Ectodermal cell (in vitro differentiated cells): ENCODE measurements at regions not wholly inside any gene's neighbourhood (a gene's known extent, or its start where the extent isn't known, plus 50 kb on each side); places are given as distances from the start of the nearest gene placed in this dataset.

ENCODE experiments used
- H3K27ac ChIP-seq: 2 replicates; pipeline ENCODE4 v1.7.0; 2013; ENCODE audit warnings: mild to moderate bottlenecking, low read depth, low read length; ENCODE audit not compliant: insufficient read depth, poor library complexity, severe bottlenecking
- H3K27me3 ChIP-seq: 2 replicates; pipeline ENCODE4 v1.7.0; 2013; ENCODE audit warnings: mild to moderate bottlenecking, low read length; ENCODE audit not compliant: insufficient read depth, control insufficient read depth, poor library complexity, severe bottlenecking
- H3K36me3 ChIP-seq: one replicate; pipeline ENCODE4 v1.7.0; 2013; ENCODE audit warnings: low read length; ENCODE audit not compliant: control insufficient read depth, insufficient read depth
- H3K4me1 ChIP-seq: one replicate; pipeline ENCODE4 v1.7.0; 2013; ENCODE audit warnings: low read length; ENCODE audit not compliant: control insufficient read depth, insufficient read depth
- H3K4me3 ChIP-seq: 2 replicates; pipeline ENCODE4 v1.7.0; 2013; ENCODE audit warnings: low read depth, low read length, control low read depth; ENCODE audit not compliant: insufficient read depth
- H3K9me3 ChIP-seq: 2 replicates; pipeline ENCODE4 v1.7.0; 2013; ENCODE audit warnings: mild to moderate bottlenecking, low read length, moderate library complexity; ENCODE audit not compliant: control insufficient read depth
- WGBS, 2 experiments: methylation state at CpG; one replicate each; pipeline ENCODE4 v1.1.7; 2013; ENCODE audit warnings: missing lambda C conversion rate in 2 of 2; 5-methylcytosine and 5-hydroxymethylcytosine counted together

DNA sequence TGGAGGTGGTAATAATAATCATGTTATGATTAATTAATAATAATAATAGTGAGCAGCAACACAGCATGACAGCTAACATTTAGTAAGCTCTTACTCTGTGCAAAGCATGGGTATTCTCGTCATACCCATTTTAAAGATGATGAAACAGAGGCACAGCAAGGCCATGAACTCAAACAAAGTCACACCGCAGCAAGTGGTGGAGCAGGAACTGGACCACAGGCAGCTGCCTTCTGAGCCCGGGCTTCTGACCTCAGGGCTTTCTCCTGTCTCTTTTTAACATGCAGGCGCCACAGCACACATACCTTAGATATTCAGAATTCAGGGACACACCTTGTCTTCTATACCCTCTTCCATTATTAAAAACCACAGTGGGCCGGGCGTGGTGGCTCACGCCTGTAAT, 50.7 kb upstream of the SPATA12 start:
- H3K36me3 ChIP-seq = no peaks in the 10 kb centered on the region
- H3K9me3 ChIP-seq = no peaks in the 10 kb centered on the region
- H3K4me1 ChIP-seq = peaks cover 6% of the 10 kb centered on the region
- no peak overlapping the region for H3K4me3 ChIP-seq
- 89 to 91% methylated on average over 7 of the region's 7 CpGs for WGBS, 2 experiments
- no peaks in the 10 kb centered on the region for H3K27me3 ChIP-seq
- no peak overlapping the region for H3K27ac ChIP-seq

DNA sequence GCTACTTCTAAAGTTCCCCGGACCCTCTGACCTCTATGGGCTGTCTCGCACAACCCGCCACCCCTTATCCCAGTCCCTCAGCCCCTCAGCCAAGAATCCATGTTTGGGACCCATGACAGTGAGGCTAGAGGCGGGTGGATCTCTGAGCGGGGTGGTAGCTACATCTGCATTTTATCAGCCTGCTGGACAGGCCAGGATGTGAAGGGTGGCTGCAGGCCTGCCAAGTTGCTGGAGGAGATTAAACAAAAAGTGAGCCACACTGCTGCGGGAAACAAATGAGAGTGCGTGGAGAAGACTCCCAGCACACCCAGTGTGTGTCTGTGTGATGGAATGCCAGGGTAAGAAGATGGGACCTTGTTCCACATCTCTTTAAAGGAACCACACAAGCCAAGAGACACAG, 51.1 kb upstream of the SPATA12 start:
- Histone ChIP-seq H3K36me3 (no peaks in the 10 kb centered on the region), H3K4me1 (peaks cover 6% of the 10 kb centered on the region), H3K27ac (no peak overlapping the region), H3K4me3 (no peak overlapping the region), H3K9me3 (no peaks in the 10 kb centered on the region), H3K27me3 (no peaks in the 10 kb centered on the region)
- 83 to 89% methylated on average over 7 of the region's 7 CpGs for WGBS, 2 experiments

DNA sequence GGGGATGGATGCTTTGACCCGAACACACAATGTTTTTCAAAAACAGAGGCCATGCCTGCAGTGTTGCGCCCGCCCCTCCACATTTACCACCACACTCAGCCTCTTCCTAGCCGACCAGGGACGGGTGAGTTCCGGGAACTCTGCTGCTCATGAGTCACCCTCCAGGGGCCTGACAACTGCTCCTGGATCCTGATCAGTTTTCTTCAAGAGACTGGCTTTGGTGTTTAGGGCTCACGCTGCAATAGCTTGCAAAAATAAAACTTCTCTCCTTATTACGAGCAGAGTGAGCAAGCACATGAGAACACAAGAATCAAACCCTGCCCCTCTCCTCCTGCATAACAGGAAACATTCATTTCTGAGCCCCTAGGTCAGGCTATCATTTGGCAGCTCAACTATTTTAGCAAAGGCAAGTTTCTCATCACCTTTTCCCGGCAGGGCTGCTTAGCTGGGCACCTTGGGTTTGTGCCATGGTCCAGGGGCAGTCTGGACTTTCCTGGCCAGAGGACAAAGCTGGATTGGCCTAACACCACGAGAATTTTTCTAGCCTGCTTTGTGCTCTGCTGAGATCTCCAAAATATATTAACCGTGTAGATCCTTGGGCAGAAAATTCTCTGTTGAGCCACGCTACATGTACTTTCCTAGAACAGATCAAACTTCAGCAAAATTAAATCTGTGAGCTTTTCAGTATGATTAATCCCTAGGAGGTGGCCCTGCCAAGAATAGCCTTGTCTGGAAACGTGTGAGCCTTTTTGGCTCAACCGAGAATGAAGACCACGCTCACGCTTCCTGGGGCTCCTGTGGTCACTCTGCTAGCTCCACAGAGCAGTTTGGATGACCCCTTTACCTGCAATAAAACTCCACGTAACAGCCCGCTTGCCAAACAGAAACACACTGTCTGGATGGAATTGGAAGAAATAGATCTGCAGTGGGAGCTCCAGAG, 52.7 kb upstream of the SPATA12 start:
- 81 to 87% methylated on average over 18 of the region's 18 CpGs for WGBS, 2 experiments
- Histone ChIP-seq H3K27me3 (no peaks in the 10 kb centered on the region), H3K27ac (no peak overlapping the region), H3K9me3 (no peaks in the 10 kb centered on the region), H3K4me3 (no peak overlapping the region), H3K36me3 (no peaks in the 10 kb centered on the region), H3K4me1 (peaks cover 6% of the 10 kb centered on the region)

DNA sequence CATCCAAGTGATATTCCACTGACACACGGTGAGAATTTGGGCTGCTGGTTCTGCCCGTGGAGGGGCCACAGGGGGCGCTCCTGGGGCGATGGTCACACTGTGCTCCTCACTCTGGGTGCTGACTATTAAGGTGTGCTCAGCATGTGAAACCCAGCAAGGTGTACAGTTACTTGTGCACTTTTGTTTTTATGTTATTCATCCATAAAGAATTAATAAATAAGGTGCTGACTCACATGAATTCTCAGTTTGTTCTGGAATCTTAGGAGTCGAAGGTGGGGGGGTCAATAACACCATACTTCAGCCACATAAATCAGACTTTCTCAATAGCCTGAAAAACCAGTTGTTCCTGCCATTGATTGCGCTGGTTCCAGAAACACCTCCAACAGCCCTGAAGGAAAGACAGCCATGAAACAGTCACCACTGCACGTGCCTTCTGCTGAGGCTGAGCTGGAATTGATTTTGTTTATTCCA, 53.5 kb upstream of the SPATA12 start:
- Histone ChIP-seq H3K4me3 (no peak overlapping the region), H3K27me3 (no peaks in the 10 kb centered on the region), H3K4me1 (peaks cover 6% of the 10 kb centered on the region), H3K9me3 (no peaks in the 10 kb centered on the region), H3K27ac (no peak overlapping the region), H3K36me3 (no peaks in the 10 kb centered on the region)
- 69 to 74% methylated on average over 7 of the region's 7 CpGs for WGBS, 2 experiments

DNA sequence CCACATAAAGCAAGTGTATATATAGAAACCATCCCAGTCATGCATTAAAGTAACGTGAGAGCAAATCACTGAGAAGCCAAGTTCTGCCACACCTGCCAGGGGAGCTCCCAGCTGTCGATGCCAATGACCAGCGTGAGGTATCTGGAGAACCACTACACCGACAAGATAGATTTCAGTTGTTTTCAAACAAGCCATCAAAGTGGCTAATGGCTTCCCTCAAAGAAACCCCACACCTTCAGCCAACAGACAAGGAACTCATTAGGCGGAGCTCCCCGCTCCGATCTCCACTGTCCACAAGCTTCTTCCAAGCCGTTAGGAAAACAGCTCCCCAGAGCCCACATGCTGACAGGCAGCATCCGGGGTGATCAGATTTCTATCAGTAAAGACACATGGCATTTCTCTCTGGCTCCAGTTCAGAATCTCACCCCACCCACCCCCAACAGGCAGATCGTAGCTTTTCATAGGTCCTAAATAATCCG, 54.2 kb upstream of the SPATA12 start:
- H3K27me3 ChIP-seq = no peaks in the 10 kb centered on the region
- no peaks in the 10 kb centered on the region for H3K9me3 ChIP-seq
- no peaks in the 10 kb centered on the region for H3K36me3 ChIP-seq
- H3K27ac ChIP-seq = no peak overlapping the region
- WGBS, 2 experiments = 77 to 84% methylated on average over 11 of the region's 11 CpGs
- peaks cover 6% of the 10 kb centered on the region for H3K4me1 ChIP-seq
- no peak overlapping the region for H3K4me3 ChIP-seq

DNA sequence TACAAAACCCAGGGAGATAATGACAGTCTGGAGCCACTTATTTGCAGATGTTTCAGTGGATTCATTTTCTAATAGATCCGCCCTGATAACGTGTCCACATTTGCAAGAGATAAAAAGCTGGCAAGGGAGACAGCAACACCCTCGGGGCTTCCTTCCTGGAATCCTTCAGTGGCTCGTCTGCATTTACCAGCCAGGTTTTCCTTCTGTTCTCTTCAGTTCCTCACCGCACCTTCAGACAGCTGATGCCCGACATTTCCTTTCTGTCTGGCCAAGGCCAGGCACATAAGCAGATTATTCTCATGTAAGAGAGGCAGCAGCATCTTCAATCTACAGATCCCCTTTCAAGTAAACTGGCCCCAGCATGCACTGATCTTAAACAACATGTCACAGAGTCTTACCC, 56.2 kb upstream of the SPATA12 start:
- no peaks in the 10 kb centered on the region for H3K36me3 ChIP-seq
- peaks cover 6% of the 10 kb centered on the region for H3K4me1 ChIP-seq
- H3K27me3 ChIP-seq = no peaks in the 10 kb centered on the region
- H3K4me3 ChIP-seq = no peak overlapping the region
- 88 to 91% methylated on average over 6 of the region's 6 CpGs for WGBS, 2 experiments
- H3K27ac ChIP-seq = no peak overlapping the region
- no peaks in the 10 kb centered on the region for H3K9me3 ChIP-seq

DNA sequence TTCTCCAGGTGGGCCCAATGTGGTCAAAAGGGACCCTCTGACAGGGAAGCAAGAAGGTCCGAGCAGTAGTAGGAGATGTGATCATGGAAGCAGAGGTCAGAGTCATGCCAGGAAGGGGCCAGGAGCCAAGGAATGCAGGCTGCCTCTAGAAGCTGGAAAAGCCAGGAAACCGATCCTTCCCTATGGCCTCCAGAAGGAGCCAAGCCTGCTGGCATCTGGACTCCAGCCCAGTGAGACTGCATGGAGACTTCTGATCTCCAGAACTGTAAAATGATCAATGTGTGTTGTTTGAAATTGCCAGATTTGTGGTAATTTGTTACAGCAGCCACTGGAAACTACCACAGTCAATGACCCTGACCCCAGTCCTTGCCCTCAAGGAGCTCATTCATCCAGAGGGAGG, 56.8 kb upstream of the SPATA12 start:
- H3K27ac ChIP-seq = no peak overlapping the region
- H3K27me3 ChIP-seq = no peaks in the 10 kb centered on the region
- no peaks in the 10 kb centered on the region for H3K36me3 ChIP-seq
- no peak overlapping the region for H3K4me3 ChIP-seq
- H3K4me1 ChIP-seq = peaks cover 6% of the 10 kb centered on the region
- H3K9me3 ChIP-seq = no peaks in the 10 kb centered on the region
- 92 to 93% methylated on average over 2 of the region's 2 CpGs for WGBS, 2 experiments

DNA sequence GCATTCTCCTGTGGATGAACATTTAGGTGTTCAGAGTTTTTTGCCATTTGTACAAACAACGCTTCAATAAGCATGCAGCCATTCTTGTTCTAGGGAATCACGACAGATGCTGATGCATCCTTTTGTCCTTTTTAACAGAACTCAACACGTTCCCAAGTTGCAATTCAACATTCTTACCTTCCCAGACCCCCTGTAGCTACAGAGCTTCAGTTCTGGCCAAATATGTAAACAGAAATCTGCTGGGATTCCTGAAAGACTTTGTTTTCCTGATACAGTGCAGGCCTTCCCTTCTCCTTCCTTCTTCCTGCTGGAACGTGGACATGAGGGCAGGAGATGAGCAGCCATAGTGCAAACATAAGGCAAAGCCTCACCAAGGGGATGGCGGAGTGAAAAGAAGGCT, 59.1 kb upstream of the SPATA12 start:
- no peak overlapping the region for H3K4me3 ChIP-seq
- no peak overlapping the region for H3K27ac ChIP-seq
- 71 to 76% methylated on average over 5 of the region's 5 CpGs for WGBS, 2 experiments
- H3K9me3 ChIP-seq = no peaks in the 10 kb centered on the region
- no peaks in the 10 kb centered on the region for H3K36me3 ChIP-seq
- no peaks in the 10 kb centered on the region for H3K27me3 ChIP-seq
- peaks cover 1% of the 10 kb centered on the region for H3K4me1 ChIP-seq

DNA sequence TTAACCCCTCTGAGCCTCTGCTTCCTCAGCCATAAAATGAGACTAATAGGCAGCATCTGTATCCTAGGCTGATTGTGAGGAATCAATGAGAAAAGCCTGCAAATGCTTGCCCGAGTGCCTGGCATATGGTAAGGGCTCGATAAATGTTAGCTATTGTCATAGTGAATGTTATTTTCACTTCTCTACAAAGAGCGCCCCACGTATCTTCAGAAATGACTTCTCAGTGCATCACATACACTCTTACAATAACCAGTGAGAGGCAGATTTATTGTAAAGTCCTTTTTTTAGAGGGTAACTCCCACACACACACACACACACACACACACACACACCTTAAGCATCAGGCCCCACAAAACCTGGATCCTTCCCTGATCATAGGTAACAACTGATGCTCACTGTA, 60.5 kb upstream of the SPATA12 start:
- Histone ChIP-seq H3K9me3 (no peaks in the 10 kb centered on the region), H3K27me3 (no peaks in the 10 kb centered on the region), H3K4me1 (no peaks in the 10 kb centered on the region), H3K36me3 (no peaks in the 10 kb centered on the region), H3K4me3 (no peak overlapping the region), H3K27ac (no peak overlapping the region)
- WGBS, 2 experiments = 90 to 92% methylated on average over 2 to 4 of the region's 4 CpGs

DNA sequence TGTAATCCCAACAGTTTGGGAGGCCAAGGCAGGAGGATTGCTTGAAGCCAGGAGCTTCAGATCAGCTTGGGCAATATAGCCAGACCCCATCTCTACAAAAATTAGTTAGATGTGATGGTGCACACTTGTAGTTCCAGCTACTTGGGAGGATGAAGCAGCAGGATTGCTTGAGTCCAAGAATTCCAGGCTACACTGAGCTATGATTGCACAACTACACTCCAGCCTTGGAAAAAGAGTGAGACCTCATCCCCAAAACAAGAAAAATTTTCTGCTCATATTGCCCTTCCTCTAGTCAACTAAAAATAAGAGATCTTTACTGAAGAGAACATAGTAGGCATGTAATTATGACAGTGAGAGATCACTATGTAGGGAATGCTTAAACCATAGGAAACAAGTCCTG, 60.9 kb upstream of the SPATA12 start:
- H3K4me3 ChIP-seq = no peak overlapping the region
- H3K27ac ChIP-seq = no peak overlapping the region
- H3K9me3 ChIP-seq = no peaks in the 10 kb centered on the region
- H3K27me3 ChIP-seq = no peaks in the 10 kb centered on the region
- no peaks in the 10 kb centered on the region for H3K4me1 ChIP-seq
- no peaks in the 10 kb centered on the region for H3K36me3 ChIP-seq
